Mucosa of gallbladder (tissue), 1 donor: ENCODE measurements at regions not wholly inside any gene's neighbourhood (a gene's known extent, or its start where the extent isn't known, plus 50 kb on each side); places are given as distances from the start of the nearest gene placed in this dataset.

Experiments used
- DNase-seq: peaks from one replicate; pipeline ENCODE4 v3.0.0-alpha.2; 2020; ENCODE audit warnings: low spot score
- donor health status: DM: no; HTN: no; CAD: no.

DNA sequence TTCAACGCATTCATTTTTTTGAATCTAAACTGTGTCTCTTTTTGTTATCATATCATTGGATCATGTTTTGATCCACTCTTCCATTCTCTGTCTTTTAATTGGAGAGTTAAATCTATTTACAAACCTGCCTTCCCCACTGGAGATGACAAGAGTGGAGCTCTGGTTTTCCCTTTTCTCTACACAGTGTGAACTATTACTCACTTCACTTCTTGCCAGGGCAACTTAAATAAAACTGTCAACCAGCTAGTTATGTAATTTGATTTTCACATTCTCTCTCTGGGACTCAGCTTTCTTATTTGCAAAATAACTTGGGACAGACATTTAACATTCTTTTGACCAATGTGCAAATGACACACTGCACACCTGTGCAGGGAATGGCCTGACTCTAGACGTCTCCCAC lies 230.8 kb upstream of the CST7 start:
- no peak for DNase-seq

DNA sequence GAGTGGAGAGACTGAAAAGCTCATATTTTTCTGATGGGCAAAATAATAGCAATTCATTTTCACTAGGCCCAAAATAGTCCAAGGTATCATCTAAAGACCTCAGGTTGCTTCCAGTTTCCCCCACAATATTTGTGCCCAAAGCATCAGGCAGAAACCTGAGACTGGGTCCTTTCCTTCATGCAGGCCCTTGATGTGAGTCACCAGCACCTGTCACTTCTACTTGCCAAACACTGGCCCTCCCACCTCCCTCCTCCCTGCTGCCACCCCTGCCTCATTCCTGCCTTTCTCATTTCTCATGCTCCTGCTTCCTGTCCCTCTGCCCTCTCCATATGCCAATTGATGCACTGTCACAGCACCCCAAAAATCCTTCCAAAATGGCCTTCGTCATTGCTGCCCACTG lies 230.4 kb upstream of the CST7 start:
- no peak for DNase-seq

GRCh38 chr20:24720957-24721356 lies 228.1 kb upstream of the CST7 start:
- no peak for DNase-seq

DNA sequence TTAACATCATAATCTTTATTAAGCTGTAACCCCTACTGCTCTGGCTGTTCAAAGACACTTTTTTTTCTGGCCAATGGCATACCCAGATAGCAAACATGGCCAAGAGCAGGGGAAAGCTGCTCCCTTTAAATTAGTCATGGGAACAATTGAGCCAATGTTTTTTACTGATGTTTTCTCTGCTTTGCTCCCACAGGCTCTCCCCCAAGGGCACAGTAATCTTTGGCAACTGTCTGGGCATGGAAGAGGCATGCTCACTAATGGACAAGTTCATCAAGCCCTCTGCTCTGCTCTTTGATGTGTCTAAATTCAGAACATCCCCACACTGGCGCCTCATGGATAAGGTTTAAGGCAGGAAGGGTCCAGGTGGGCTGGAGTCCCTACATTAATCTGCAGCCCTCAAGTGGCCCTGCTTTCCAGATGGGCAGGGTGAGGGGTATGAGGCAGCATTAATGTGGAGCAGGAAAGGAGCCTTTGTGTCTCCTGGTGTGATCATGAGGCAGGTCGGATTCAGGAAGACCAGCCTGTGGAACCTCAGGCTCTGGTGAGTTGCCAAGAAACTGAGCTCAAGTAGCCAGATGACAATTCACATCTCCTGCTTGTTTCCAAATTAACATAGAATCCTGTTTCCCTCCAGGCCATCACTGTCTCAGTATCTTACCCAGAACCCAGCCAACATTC lies 227.0 kb upstream of the CST7 start:
- DNase-seq = no peak

DNA sequence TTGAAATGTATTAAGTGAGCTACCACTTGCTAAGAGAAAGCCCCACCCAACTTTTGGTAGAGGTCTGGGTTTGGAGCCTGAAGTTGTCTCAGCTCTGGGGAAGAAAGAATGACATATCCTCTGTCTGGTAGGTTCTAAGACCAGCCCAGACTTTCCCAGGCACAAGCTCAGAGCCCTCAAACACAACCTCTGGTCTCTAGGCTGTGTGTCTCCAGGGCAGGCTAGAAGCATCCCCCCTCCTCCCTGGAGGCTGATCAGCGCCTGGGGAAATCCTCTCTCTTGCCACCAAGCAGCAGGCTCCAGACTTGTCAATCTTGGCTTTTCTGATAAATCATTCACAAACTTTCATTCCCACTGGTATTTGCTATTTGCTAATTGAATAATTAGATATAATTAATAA lies 226.5 kb upstream of the CST7 start:
- DNase-seq = no peak

DNA sequence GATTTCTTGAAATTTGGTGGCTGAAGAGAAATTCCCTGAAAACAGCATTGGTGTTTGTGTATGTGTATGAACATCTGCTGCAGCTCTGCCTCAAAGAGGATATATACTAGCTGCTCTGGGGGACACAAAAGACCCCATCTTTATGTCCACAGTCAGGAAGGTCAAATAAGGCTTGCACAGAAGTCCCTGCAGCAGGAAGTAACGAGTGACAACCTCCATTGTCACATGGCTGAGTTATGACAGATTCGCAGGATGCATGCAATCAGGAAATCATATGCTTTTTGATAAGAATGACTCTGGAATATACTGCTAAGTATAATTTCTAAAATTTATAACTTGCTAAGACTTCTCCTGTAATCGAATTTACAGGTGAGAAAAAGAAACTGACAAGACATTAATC lies 225.9 kb upstream of the CST7 start:
- no peak for DNase-seq

DNA sequence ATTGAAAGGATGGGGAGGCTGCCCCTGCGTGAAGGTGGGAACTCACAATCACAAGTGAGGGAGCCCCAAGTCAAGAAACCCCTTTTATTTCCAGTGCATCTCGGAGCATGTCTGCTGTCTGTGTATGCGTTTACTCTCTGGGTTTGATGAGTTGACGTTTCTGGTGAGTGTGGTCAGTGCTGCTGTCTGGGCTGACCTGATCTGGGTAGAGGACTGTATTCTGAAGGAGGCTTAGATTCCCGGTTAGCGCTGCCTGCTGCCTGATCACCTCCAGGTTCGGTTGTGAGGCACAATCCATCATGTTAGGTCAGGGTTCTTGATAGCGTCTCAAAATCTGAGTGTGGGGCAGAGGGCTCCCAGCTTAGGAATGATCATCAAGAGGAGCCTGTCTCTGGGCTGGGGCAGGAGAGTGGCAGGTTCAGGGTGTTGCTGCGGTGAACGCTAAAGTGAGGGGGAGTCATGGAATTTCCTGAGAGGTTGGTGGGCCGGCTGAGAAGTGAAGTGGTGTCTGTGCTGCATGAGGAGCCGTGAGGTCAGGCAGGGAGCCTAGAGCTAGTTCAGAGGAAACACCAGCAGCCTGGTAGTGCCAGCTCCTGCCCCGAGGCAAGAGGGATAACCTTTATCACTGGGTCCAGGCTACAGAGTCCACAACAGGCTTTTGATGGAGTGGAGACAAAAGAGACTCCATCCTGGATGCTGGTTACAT lies 225.3 kb upstream of the CST7 start:
- DNase-seq = no peak

GRCh38 chr20:24724982-24725533 lies 224.0 kb upstream of the CST7 start:
- DNase-seq = no peak

GRCh38 chr20:24727795-24728194 lies 221.3 kb upstream of the CST7 start:
- no peak for DNase-seq

DNA sequence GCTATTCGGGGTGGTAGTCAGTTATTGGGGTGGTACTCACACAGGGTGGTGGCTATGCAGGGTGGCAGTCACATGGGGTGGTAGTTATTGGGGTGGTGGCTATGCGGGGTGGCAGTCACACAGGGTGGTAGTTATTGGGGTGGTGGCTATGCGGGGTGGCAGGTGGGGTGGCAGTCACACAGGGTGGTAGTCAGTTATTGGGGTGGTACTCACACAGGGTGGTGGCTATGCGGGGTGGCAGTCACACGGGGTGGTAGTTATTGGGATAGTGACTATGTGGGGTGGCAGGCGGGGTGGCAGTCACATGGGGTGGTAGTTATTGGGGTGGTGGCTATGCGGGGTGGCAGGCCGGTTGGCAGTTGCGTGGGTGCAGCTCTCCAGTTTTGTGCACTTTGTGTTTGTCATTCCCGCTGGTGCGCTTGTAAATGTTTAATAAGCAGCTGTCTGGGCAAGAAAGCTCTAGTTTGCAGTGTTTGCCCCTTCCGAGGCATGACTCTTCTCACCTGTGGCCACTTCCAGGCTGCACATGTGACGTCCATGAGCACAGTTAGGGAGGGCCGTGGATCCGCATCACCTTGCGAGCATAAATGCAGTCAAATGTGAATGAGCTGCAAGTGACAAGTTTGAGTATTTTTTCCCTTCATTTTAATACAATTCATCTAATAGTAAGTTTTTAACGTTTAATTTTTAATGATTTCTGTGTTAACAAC lies 219.0 kb upstream of the CST7 start:
- DNase-seq = no peak

DNA sequence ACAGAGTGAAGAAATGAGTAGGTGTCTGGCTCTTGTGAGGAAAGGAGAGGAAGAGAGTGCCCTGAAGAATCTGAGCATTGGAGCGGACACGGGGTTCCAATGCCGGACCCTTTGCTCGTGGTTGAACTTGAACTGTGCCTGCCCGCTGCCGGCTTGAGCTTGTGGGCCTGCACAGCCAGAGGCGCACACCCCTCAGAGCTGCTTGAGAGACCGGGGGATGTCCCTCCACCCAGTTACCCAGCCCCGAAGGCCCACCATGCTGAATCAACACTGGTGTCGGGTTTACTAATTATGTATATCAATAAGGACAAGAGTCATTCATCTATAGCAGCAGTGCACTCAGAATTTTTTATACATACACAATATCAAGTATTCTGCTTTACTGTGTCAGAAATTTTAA lies 218.3 kb upstream of the CST7 start:
- DNase-seq = no peak

GRCh38 chr20:24731312-24731711 lies 217.8 kb upstream of the CST7 start:
- DNase-seq = no peak

DNA sequence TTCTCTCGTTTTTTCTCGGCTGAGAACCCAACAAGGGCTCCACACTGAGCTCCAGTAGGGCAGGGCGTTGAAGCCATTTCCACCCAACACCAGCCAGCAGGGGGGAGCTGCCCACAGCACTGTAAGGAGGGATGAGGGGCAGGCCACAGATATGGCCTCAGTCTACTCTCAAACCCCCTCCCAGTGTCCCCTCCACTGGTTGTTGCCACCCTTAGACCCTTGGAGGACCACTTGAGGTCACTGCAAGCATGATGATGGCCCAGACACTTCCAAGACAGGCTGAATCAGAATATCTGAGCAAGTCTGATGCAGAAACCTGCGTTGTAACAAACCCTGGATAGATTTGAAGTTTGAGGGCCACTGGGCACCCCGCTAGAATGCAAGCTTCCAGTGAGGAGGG lies 217.0 kb upstream of the CST7 start:
- DNase-seq = no peak

GRCh38 chr20:24732599-24732998 lies 216.5 kb upstream of the CST7 start:
- no peak for DNase-seq

GRCh38 chr20:24733416-24733815 lies 215.7 kb upstream of the CST7 start:
- DNase-seq = no peak

- DNase-seq = no peak
Measured at GRCh38 chr20:24734139-24734538, 214.9 kb upstream of the CST7 start.

GRCh38 chr20:24735263-24735662 lies 213.8 kb upstream of the CST7 start:
- DNase-seq = no peak

DNA sequence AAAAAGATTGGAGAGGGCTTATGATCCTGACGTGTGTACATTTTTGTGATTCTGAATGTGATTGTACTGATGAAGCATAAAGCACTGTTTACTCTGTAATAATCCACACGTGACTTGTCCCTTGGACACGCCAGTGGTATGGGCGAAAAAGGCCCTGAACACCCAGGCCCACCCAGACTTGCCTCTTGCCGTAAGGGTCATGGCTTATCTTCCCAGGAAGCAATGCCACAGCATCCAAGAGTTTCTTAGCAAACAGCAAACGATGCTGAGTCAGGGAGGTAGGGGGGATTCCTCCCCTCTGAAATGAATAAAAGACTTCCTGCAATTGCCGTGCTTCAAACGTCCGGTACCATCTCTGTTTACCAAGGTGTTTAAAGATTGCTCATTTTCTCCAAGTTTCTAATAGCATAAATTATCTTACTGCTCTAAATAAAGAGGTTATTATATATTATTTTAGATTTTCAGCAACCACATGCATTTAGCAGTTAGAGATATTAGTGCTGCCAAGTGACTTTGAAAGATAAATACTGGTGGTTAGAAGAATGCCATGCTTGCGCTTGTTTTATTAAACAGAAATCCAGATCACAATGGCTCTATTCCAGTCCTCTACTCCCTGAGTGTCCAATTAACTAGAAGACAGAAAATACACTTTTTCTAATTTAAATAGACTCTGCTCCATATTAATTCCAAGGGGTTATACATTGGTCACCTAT lies 212.8 kb upstream of the CST7 start:
- DNase-seq = no peak

GRCh38 chr20:24736844-24737211 lies 212.2 kb upstream of the CST7 start:
- DNase-seq = no peak

DNA sequence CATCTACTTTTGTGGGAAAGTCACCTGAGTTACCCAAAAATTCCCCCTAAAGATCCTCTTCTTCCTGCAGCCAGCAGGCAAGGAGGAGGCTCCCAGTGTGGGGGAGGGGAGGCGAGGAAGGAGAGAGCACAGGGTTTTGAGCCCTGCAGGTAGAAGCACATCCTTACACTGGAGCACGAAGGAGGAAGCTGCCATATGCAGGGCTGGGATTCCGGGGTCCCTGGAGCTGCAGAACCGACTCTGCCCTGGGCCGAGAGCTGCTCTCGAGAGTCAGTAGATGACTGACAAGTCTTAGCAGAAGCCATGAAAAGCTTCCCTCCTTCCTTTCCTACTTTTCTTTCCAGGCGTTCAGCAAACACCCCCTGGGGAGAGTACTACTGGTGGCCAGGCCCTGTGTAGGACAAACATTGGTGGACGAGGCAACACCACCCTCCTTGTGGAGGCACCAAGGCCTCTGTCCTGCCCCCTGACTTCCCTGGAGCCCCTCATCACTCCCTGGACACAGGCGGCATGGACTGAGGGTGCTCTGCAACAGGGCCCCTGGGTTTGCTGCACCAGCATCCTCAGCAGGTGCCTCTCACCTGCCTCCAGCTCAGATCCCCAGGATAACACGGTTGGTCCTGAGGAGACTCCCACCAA lies 211.7 kb upstream of the CST7 start:
- no peak for DNase-seq

GRCh38 chr20:24738058-24738775 lies 210.9 kb upstream of the CST7 start:
- no peak for DNase-seq
